BLaER1 treated with 17β-estradiol and CSF1 and Interleukin-3, amounts not matched to agents 10 nM and 100 nM (cell line): ENCODE measurements at regions not wholly inside any gene's neighbourhood (a gene's known extent, or its start where the extent isn't known, plus 50 kb on each side); places are given as distances from the start of the nearest gene placed in this dataset.
"Not testable (repeated sequence)": the region's sequence is repeated elsewhere in the genome, so short reads cannot be mapped to it uniquely, and the experiment has no call there.

Experiments
- H3K27ac ChIP-seq, 11 experiments: shearing (Covaris generic); formaldehyde crosslinking; 2 replicates each; pipeline ENCODE4 v1.8.1; 2022
- H3K27me3 ChIP-seq, 11 experiments: shearing (Covaris generic); formaldehyde crosslinking; 2 replicates each; pipeline ENCODE4 v1.8.1; 2022
- H3K36me3 ChIP-seq, 11 experiments: shearing (Covaris generic); formaldehyde crosslinking; 2 replicates each; pipeline ENCODE4 v1.8.1; 2022
- H3K4me1 ChIP-seq, 10 experiments: shearing (Covaris generic); formaldehyde crosslinking; 2 replicates each; pipeline ENCODE4 v1.8.1; 2022
- H3K4me2 ChIP-seq, 11 experiments: shearing (Covaris generic); formaldehyde crosslinking; 2 replicates each; pipeline ENCODE4 v1.8.1; 2022
- H3K4me3 ChIP-seq, 10 experiments: shearing (Covaris generic); formaldehyde crosslinking; 2 replicates each; pipeline ENCODE4 v1.8.1; 2022
- H3K9ac ChIP-seq, 11 experiments: shearing (Covaris generic); formaldehyde crosslinking; 2 replicates each; pipeline ENCODE4 v1.8.1; 2022
- H3K9me3 ChIP-seq, 11 experiments: shearing (Covaris generic); formaldehyde crosslinking; replicated peaks in 1 of 11; 2 replicates each; pipeline ENCODE4 v1.8.1; 2022
- H4K20me1 ChIP-seq, 11 experiments: shearing (Covaris generic); formaldehyde crosslinking; 2 replicates each; pipeline ENCODE4 v1.8.1; 2022
- Cebpa-rat ChIP-seq, 11 experiments: shearing (Covaris generic); IDR thresholded peaks; 2 replicates each; pipeline ENCODE4 v1.8.1; 2022

DNA sequence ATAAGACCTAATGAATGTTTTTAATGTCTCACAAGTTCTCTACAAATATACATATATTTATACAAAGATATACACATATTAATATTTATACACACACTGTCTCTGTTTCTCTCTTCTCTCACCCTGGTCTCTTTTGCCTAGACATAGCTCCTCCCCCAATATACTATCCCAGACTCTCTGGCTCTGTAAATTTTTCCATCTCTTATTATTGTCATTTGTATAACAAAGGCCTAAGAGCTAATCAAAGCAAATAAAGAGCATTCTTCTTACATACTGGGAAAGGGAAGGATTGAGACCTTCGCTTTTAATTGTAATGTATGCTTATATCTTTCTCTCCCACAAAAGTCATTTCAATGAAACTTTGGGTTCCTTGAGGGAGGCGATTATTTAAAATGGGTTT, 318.1 kb downstream of the ADAMTS20 start:
- Histone ChIP-seq H3K4me1 (no peaks in the 10 kb centered on the region), H3K4me3 (no peak overlapping the region), H3K27me3 (no peaks in the 10 kb centered on the region), H3K9ac (no peak overlapping the region), H3K36me3 (no peaks in the 10 kb centered on the region), H4K20me1 (no peaks in the 10 kb centered on the region), H3K4me2 (no peak overlapping the region), H3K27ac (no peak overlapping the region), H3K9me3 (peaks cover 0 to 9% (median 0%) of the 10 kb centered on the region in 11 experiments; a peak in 1 of 22 replicates)
- TF ChIP-seq Cebpa-rat (IDR thresholded peaks at IDR 0.05): no peak

GRCh38 chr12:43226151-43226550, 325.9 kb downstream of the ADAMTS20 start:
- TF ChIP-seq Cebpa-rat (IDR thresholded peaks at IDR 0.05): no peak
- no peak overlapping the region for H3K9ac ChIP-seq
- no peak overlapping the region for H3K4me3 ChIP-seq
- H3K9me3 ChIP-seq: peaks cover 0 to 4% (median 0%) of the 10 kb centered on the region in 11 experiments; a peak in 2 of 22 replicates
- no peaks in the 10 kb centered on the region for H3K4me1 ChIP-seq
- H3K4me2 ChIP-seq: no peak overlapping the region
- no peaks in the 10 kb centered on the region for H3K27me3 ChIP-seq
- H3K36me3 ChIP-seq: no peaks in the 10 kb centered on the region
- no peak overlapping the region for H3K27ac ChIP-seq
- no peaks in the 10 kb centered on the region for H4K20me1 ChIP-seq

- H3K9me3 ChIP-seq, H3K4me2 ChIP-seq, H3K36me3 ChIP-seq, H3K4me1 ChIP-seq, H3K4me3 ChIP-seq, H4K20me1 ChIP-seq, H3K9ac ChIP-seq, H3K27ac ChIP-seq, H3K27me3 ChIP-seq: not testable (repeated sequence)
Observed at GRCh38 chr12:43224190-43224805, 327.7 kb downstream of the ADAMTS20 start.

DNA sequence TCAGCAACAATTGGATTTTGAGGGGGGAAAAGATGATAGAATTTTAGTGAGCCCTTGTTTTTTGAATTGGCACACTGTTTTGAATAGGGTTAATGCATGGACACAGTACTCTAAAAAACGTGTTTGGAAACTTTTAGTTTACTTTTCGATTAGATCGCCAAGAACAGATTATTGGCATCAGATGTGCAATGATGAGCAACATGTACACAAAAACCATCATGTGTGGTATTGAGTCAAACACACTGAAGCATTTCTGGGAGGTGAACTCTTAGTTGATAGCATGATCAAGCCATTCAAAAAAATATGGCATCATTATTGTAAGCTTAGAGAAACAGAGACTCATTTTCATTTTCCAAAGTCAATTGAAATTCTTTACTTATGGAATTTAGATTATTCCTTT, 329.2 kb downstream of the ADAMTS20 start:
- Histone ChIP-seq H3K9ac (no peak overlapping the region), H3K27ac (no peak overlapping the region), H3K4me3 (no peak overlapping the region), H4K20me1 (no peaks in the 10 kb centered on the region), H3K27me3 (no peaks in the 10 kb centered on the region), H3K9me3 (peaks cover 0 to 4% (median 0%) of the 10 kb centered on the region in 11 experiments; a peak in 2 of 22 replicates), H3K36me3 (no peaks in the 10 kb centered on the region), H3K4me2 (no peak overlapping the region), H3K4me1 (no peaks in the 10 kb centered on the region)
- no peak for TF ChIP-seq Cebpa-rat (IDR thresholded peaks at IDR 0.05)

- no peak overlapping the region for H3K9ac ChIP-seq
- H3K27ac ChIP-seq: no peak overlapping the region
- no peak overlapping the region for H3K4me3 ChIP-seq
- TF ChIP-seq Cebpa-rat (IDR thresholded peaks at IDR 0.05): no peak
- peaks cover 0 to 4% (median 0%) of the 10 kb centered on the region in 11 experiments; a peak in 2 of 22 replicates for H3K9me3 ChIP-seq
- no peaks in the 10 kb centered on the region for H4K20me1 ChIP-seq
- no peaks in the 10 kb centered on the region for H3K27me3 ChIP-seq
- H3K36me3 ChIP-seq: no peaks in the 10 kb centered on the region
- H3K4me2 ChIP-seq: no peak overlapping the region
- no peaks in the 10 kb centered on the region for H3K4me1 ChIP-seq
Observed at GRCh38 chr12:43221216-43221615, 330.8 kb downstream of the ADAMTS20 start.

DNA sequence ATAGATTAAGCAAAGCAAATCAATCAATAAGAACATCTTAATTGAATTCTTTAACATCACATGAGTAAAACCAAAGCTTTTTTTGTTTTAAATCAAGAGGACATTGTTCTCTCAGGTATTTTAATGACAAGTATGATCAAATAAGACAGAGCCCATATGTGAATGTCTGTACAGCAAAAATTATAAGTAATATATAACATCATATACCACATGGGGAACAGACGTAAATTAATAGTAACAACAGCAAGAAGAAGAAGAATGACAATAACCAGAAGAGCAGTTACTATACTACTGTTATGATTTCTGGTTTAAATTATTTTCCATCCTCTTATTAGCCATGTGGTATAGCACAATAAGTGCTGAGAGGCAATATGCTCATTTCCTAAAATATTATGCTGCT, 335.5 kb downstream of the ADAMTS20 start:
- Histone ChIP-seq H3K36me3 (no peaks in the 10 kb centered on the region), H3K9ac (no peak overlapping the region), H3K4me3 (no peak overlapping the region), H3K4me1 (no peaks in the 10 kb centered on the region), H3K27me3 (no peaks in the 10 kb centered on the region), H3K27ac (no peak overlapping the region), H3K9me3 (no peaks in the 10 kb centered on the region), H4K20me1 (no peaks in the 10 kb centered on the region), H3K4me2 (no peak overlapping the region)
- TF ChIP-seq Cebpa-rat (IDR thresholded peaks at IDR 0.05): no peak

- Histone ChIP-seq H3K27me3 (no peaks in the 10 kb centered on the region), H3K4me1 (peaks cover 0 to 16% (median 6%) of the 10 kb centered on the region in 10 experiments; a peak in 12 of 20 replicates), H3K4me3 (no peak overlapping the region), H3K4me2 (no peak overlapping the region), H3K36me3 (no peaks in the 10 kb centered on the region), H3K9ac (no peak overlapping the region), H4K20me1 (no peaks in the 10 kb centered on the region), H3K27ac (no peak overlapping the region), H3K9me3 (no peaks in the 10 kb centered on the region)
- TF ChIP-seq Cebpa-rat (IDR thresholded peaks at IDR 0.05): no peak
Observed at GRCh38 chr12:43214166-43214565, 337.8 kb downstream of the ADAMTS20 start.

DNA sequence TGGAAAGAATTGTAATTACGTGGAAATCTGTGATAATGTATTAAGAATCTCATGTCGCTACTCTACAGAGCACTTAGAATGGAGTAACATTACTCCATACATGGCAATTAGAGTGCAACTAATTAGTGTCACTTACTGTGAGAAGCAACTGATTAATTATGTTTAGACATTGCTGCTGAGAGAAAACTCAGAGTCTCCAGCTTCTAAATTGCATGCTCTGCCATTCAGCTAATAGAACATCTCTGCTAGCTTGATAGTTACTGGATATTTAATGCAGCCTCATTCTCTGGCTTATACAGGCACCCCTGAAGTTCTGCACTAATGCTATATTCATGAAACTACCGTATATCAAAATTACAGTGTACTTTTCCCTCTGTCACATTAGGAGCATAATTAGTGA, 338.4 kb downstream of the ADAMTS20 start:
- Histone ChIP-seq H3K27me3 (no peaks in the 10 kb centered on the region), H3K4me3 (no peak overlapping the region), H4K20me1 (no peaks in the 10 kb centered on the region), H3K9ac (no peak overlapping the region), H3K4me2 (no peak overlapping the region), H3K27ac (no peak overlapping the region), H3K36me3 (no peaks in the 10 kb centered on the region), H3K9me3 (no peaks in the 10 kb centered on the region), H3K4me1 (peaks cover 0 to 16% (median 6%) of the 10 kb centered on the region in 10 experiments; a peak in 12 of 20 replicates)
- no peak for TF ChIP-seq Cebpa-rat (IDR thresholded peaks at IDR 0.05)

- Histone ChIP-seq H3K9me3 (no peaks in the 10 kb centered on the region), H3K4me2 (peak overlapping the region in 8 of 11 experiments; percentile 1 to 58 (median 26); a peak in 11 of 22 replicates), H3K36me3 (no peaks in the 10 kb centered on the region), H3K4me3 (no peak overlapping the region), H4K20me1 (no peaks in the 10 kb centered on the region), H3K27me3 (no peaks in the 10 kb centered on the region), H3K4me1 (peaks cover 0 to 16% (median 6%) of the 10 kb centered on the region in 10 experiments; a peak in 12 of 20 replicates), H3K27ac (no peak overlapping the region), H3K9ac (no peak overlapping the region)
- TF ChIP-seq Cebpa-rat (IDR thresholded peaks at IDR 0.05): no peak
Observed at GRCh38 chr12:43210485-43211192, 341.4 kb downstream of the ADAMTS20 start.

- H3K4me2 ChIP-seq: no peak overlapping the region
- H3K36me3 ChIP-seq: no peaks in the 10 kb centered on the region
- H3K4me1 ChIP-seq: peaks cover 0 to 16% (median 6%) of the 10 kb centered on the region in 10 experiments; a peak in 12 of 20 replicates
- no peak overlapping the region for H3K4me3 ChIP-seq
- no peaks in the 10 kb centered on the region for H3K27me3 ChIP-seq
- H3K27ac ChIP-seq: no peak overlapping the region
- H3K9me3 ChIP-seq: no peaks in the 10 kb centered on the region
- no peaks in the 10 kb centered on the region for H4K20me1 ChIP-seq
- no peak for TF ChIP-seq Cebpa-rat (IDR thresholded peaks at IDR 0.05)
- no peak overlapping the region for H3K9ac ChIP-seq
Observed at GRCh38 chr12:43208627-43209026, 343.4 kb downstream of the ADAMTS20 start.
